Nucleus accumbens (tissue), 56 donors: ENCODE measurements at regions not wholly inside any gene's neighbourhood (a gene's known extent, or its start where the extent isn't known, plus 50 kb on each side); places are given as distances from the start of the nearest gene placed in this dataset.
"Not testable (repeated sequence)": the region's sequence is repeated elsewhere in the genome, so short reads cannot be mapped to it uniquely, and the experiment has no call there.

ENCODE experiments used
- DNase-seq, 56 donors: peaks; one replicate each; lab custom pipeline; 2025; lab: John Stamatoyannopoulos, UW

- not testable (repeated sequence) for DNase-seq
Measured at GRCh38 chr2:132220589-132220988, 58.8 kb upstream of the ANKRD30BL start.

GRCh38 chr2:132221886-132222285 is 60.1 kb upstream of the ANKRD30BL start:
- not testable (repeated sequence) for DNase-seq

GRCh38 chr2:132252191-132252893 is 90.6 kb upstream of the ANKRD30BL start:
- no peak for DNase-seq

GRCh38 chr2:132252894-132253264 is 91.1 kb upstream of the ANKRD30BL start:
- no peak for DNase-seq

GRCh38 chr2:132253496-132254305 is 91.9 kb upstream of the ANKRD30BL start:
- DNase-seq: no peak

GRCh38 chr2:132254306-132254919 is 92.7 kb upstream of the ANKRD30BL start:
- not testable (repeated sequence) for DNase-seq

- no peak for DNase-seq
Measured at GRCh38 chr2:132255714-132256113, 94.0 kb upstream of the ANKRD30BL start.

GRCh38 chr2:132256251-132256902 is 94.6 kb upstream of the ANKRD30BL start:
- DNase-seq: no peak

GRCh38 chr2:132256903-132257300 is 95.2 kb upstream of the ANKRD30BL start:
- DNase-seq: not testable (repeated sequence)

- DNase-seq: not testable (repeated sequence)
Measured at GRCh38 chr2:132257301-132258171, 95.8 kb upstream of the ANKRD30BL start.

GRCh38 chr2:132259276-132259675 is 97.5 kb upstream of the ANKRD30BL start:
- DNase-seq: not testable (repeated sequence)

GRCh38 chr2:132265595-132265994 is 103.8 kb upstream of the ANKRD30BL start:
- DNase-seq: not testable (repeated sequence)

GRCh38 chr2:132267105-132267497 is 105.3 kb upstream of the ANKRD30BL start:
- no peak for DNase-seq

- not testable (repeated sequence) for DNase-seq
Measured at GRCh38 chr2:132267498-132268283, 105.9 kb upstream of the ANKRD30BL start.

- DNase-seq: not testable (repeated sequence)
Measured at GRCh38 chr2:132268284-132268976, 106.7 kb upstream of the ANKRD30BL start.

GRCh38 chr2:132268977-132269523 is 107.3 kb upstream of the ANKRD30BL start:
- DNase-seq: no peak

- DNase-seq: no peak
Measured at GRCh38 chr2:132270255-132270654, 108.5 kb upstream of the ANKRD30BL start.

GRCh38 chr2:132270981-132271546 is 109.3 kb upstream of the ANKRD30BL start:
- DNase-seq: no peak
